ENCODE measurements at regions not wholly inside any gene's neighbourhood (a gene's known extent, or its start where the extent isn't known, plus 50 kb on each side); places are given as distances from the start of the nearest gene placed in this dataset.

GRCh38 chr18:33841221-33841967 lies 263.4 kb downstream of the ASXL3 start:
- TF ChIP-seq, protein P1, sequence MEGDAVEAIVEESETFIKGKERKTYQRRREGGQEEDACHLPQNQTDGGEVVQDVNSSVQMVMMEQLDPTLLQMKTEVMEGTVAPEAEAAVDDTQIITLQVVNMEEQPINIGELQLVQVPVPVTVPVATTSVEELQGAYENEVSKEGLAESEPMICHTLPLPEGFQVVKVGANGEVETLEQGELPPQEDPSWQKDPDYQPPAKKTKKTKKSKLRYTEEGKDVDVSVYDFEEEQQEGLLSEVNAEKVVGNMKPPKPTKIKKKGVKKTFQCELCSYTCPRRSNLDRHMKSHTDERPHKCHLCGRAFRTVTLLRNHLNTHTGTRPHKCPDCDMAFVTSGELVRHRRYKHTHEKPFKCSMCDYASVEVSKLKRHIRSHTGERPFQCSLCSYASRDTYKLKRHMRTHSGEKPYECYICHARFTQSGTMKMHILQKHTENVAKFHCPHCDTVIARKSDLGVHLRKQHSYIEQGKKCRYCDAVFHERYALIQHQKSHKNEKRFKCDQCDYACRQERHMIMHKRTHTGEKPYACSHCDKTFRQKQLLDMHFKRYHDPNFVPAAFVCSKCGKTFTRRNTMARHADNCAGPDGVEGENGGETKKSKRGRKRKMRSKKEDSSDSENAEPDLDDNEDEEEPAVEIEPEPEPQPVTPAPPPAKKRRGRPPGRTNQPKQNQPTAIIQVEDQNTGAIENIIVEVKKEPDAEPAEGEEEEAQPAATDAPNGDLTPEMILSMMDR (IDR thresholded peaks at IDR 0.05) = no peak
- TF ChIP-seq POLR2A (IDR thresholded peaks at IDR 0.05) = no peak
